ENCODE measurements at regions not wholly inside any gene's neighbourhood (a gene's known extent, or its start where the extent isn't known, plus 50 kb on each side); places are given as distances from the start of the nearest gene placed in this dataset.
"Not testable (repeated sequence)": the region's sequence is repeated elsewhere in the genome, so short reads cannot be mapped to it uniquely, and the experiment has no call there.

DNA sequence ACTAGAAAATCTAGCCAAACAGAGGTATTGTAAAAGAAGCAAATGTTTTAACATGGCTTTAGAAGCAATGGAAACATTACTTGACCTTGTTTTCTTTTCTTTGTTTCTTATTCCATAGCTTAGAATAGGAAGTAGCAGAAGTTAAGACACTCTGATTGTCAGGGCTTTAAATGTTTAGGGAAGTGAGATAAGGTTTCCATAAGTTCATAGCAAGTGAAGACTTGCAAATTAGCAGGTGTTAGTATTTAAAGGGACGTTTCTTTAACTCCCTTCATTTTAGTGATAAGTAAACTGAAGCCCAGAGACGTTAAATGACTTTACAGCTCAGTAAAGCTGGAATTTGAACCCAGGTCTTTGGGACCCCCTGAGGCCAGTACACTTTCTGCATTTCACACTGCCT lies 338.7 kb upstream of the NOTCH2NLA start:
- H3K36me3 Mint-ChIP-seq; H3K27ac Mint-ChIP-seq; ATAC-seq; H3K9me3 Mint-ChIP-seq; DNase-seq (ENCODE audit: low spot score in 2 of 2): not testable (repeated sequence)

DNA sequence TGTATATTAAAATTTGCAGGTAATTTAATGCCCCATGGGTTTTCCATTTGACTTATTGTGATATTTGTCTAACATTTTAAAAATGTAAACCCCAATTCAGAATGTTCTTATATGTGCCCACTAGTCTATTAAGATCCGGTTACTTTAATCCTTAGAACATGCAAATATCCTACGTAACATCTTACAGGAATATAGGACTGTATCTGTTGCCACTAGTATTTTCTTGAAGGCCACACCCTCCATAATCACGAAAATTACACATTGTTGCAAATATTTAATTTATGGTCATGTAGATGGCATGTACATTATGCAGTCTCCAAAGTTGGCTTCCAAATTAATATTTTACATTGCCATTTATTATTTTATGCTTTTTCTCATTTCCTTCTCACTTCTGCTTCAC lies 329.2 kb upstream of the NOTCH2NLA start:
- not testable (repeated sequence) for ATAC-seq; H3K9me3 Mint-ChIP-seq; DNase-seq (ENCODE audit: low spot score in 2 of 2); H3K27ac Mint-ChIP-seq; H3K36me3 Mint-ChIP-seq

DNA sequence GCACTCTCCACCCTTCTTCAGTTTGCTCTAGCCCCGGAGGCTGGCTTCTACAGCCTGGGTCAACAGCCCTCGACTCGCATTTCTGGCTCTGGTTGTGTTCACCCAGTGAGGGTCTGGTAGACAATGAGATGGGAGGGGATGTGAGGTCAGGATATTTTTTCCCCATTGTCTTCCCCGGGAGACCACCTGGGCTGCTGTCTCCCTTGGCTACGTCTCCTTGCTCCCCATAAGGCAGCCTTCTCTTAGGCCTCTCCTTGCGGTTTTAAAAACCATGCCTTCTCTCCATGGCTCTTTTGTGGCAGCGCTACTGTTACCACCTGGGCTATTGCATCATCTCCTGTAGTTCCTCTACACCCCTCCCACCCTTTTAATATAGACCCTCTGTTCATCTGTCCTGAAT lies 327.6 kb upstream of the NOTCH2NLA start:
- not testable (repeated sequence) for ATAC-seq; H3K36me3 Mint-ChIP-seq; DNase-seq (ENCODE audit: low spot score in 2 of 2); H3K9me3 Mint-ChIP-seq; H3K27ac Mint-ChIP-seq

DNA sequence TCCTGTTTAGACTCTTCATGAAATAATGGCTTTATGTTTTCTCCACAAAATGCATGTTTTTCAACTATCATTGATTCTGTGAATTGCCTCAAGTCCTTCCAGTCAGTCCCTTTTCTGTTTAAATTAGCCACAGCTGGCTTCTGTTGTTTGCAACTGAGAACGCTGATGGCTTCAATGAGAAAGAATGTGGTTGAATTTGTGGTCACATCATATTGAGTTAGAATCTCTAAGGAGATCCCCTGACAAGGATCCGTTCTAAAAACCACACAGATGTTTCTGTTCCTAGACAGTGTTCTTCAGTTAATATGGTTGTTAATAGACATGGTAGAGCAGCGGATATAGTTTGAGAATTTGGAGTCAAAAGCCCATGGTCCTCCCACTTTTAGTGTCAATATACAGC lies 323.6 kb upstream of the NOTCH2NLA start:
- not testable (repeated sequence) for DNase-seq (ENCODE audit: low spot score in 2 of 2); H3K9me3 Mint-ChIP-seq; H3K27ac Mint-ChIP-seq; H3K36me3 Mint-ChIP-seq
- peak in 1 of 2 donors; percentile 47 for ATAC-seq

DNA sequence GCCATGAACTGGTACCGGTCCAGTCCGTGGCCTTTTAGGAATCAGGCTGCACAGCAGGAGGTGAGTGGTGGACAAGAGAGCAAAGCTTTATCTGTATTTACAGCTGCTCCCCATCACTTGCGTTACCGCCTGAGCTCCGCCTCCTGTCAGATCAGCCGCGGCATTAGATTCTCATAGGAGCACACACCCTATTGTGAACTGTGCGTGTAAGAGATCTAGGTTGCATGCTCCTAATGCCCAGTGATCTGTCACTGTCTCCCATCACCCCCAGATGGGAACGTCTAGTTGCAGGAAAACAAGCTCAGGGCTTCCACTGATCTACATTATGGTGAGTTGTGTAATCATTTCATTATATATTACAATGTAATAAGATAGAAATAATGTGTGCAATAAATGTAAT lies 319.9 kb upstream of the NOTCH2NLA start:
- H3K9me3 Mint-ChIP-seq; H3K36me3 Mint-ChIP-seq; ATAC-seq; H3K27ac Mint-ChIP-seq; DNase-seq (ENCODE audit: low spot score in 2 of 2): not testable (repeated sequence)

DNA sequence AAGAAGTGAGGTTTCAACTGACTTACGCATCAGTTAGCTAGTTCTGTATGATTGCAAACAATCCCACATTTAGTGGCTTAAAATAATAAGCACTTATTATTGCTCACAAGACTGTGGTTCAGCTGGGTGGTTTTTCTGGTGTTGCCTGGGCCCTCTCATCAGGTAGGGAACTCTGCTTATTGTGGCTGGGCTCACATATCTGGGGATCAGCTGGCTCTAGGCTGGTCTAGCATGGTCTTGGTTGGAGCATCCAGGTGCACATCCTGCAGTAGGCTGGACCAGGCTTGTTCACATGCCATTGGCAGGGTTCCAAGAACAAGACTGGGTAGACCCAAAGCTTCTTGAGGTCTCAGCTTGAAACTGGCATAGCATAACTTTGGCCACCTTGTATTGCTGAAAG lies 317.4 kb upstream of the NOTCH2NLA start:
- not testable (repeated sequence) for H3K9me3 Mint-ChIP-seq; DNase-seq (ENCODE audit: low spot score in 2 of 2); H3K27ac Mint-ChIP-seq; ATAC-seq; H3K36me3 Mint-ChIP-seq

DNA sequence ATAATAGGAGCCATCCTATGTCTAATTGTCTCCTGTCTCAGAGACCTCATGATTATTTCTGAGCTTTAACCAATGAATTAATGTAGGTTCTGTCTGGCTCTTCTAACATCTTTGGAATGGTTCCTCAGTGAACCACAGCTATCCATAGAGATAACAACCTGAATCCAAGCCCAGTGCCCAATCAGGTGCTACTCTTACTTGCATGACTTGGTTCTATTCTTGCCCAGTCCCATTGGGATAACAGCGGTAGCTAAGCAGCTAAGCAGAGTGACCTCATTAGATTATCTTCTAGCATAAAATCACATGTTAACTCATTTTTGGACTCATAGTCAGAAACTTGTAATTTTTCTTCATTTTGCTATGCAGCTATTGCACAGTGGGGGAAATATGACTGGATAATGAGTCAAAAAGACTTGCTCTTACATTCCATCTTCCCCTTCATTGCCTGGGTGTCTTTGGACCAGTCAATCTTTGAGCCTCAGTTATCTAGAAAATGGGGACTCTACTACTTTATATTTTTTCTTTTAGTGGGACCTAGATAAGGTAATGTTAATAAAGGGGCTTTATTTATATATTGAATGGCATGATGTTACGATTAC lies 309.1 kb upstream of the NOTCH2NLA start:
- H3K27ac Mint-ChIP-seq; H3K9me3 Mint-ChIP-seq; H3K36me3 Mint-ChIP-seq; DNase-seq (ENCODE audit: low spot score in 2 of 2): not testable (repeated sequence)
- ATAC-seq: peak; percentile 58 to 75

DNA sequence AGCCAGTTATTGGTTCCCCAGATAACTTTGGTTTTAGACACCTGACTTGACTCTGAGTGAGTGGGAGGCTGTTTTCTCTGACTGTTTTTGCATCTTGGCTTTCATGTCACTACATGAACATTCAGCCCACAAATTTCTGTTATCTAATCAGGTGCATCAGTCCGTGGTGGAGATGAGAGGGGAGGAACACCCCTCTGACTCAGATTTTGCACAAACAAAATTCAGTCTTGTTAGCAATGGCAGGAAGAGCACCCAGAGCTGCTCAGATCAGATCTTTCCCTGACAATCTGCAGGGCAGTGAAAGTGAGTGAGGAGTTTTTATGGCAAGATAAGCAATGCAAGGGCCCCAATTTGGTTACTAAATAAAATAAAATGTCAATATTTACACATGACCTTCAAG lies 307.2 kb upstream of the NOTCH2NLA start:
- DNase-seq (ENCODE audit: low spot score in 2 of 2); H3K36me3 Mint-ChIP-seq; H3K27ac Mint-ChIP-seq; H3K9me3 Mint-ChIP-seq: not testable (repeated sequence)
- ATAC-seq: peak; percentile 34 to 84

DNA sequence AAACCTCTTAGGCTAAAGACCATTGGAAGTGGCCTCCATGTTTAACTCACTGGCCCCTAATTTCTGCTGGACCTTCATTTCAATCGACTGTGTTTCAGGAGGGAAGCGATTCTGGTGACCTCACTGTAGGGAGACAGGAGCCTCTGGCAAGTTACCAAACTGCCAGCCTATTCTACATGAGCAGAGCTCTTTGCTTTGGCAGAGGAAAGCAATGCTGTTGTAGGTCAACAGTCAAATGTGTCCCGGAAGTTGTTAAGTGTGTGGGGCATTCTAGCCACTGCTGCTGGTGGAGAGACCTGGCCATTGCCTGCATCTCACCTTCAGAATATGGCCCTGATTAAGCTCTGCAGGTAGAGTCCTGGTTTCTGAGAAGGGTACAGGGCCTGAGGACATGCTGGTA lies 306.8 kb upstream of the NOTCH2NLA start:
- H3K36me3 Mint-ChIP-seq; H3K9me3 Mint-ChIP-seq; ATAC-seq; DNase-seq (ENCODE audit: low spot score in 2 of 2); H3K27ac Mint-ChIP-seq: not testable (repeated sequence)

DNA sequence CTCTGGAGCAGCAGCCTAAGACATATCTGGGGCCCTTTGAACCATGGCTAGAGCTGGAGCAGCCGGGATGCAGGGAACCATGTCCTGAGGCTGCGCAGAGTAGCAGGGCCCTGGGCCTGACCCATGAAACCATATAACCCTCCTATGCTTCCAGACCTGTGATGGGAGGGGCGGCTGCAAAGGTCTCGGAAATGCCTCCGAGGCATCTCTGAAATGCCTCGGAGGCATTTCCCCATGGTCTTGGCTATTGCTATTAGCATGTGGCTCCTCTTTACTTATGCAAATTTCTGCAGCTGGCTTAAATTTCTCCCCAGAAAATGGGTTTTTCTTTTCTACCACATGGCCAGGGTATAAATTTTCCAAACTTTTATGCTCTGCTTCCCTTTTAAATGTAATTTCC lies 302.1 kb upstream of the NOTCH2NLA start:
- not testable (repeated sequence) for H3K9me3 Mint-ChIP-seq; ATAC-seq; H3K36me3 Mint-ChIP-seq; DNase-seq (ENCODE audit: low spot score in 2 of 2); H3K27ac Mint-ChIP-seq

DNA sequence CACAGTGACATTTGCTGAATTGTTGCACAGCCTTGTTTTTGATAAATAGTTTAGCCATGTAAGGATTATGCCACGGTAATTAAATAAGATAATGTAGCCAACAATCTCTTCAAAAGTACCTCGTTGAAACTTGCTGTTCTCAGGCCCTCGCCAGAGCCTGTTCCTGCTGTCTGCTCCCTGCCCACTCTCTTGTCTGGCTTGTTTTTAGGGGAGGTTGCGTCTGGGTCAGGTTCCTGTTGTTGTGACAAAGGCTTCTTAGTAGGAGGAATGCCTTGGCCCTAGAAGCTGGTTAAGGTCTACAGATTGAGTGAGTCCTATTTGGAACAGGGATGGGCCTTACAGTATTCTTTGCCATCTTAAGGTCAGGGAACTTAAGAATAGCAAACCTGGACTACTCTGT lies 294.0 kb upstream of the NOTCH2NLA start:
- not testable (repeated sequence) for H3K36me3 Mint-ChIP-seq; DNase-seq (ENCODE audit: low spot score in 2 of 2); H3K27ac Mint-ChIP-seq; ATAC-seq; H3K9me3 Mint-ChIP-seq

DNA sequence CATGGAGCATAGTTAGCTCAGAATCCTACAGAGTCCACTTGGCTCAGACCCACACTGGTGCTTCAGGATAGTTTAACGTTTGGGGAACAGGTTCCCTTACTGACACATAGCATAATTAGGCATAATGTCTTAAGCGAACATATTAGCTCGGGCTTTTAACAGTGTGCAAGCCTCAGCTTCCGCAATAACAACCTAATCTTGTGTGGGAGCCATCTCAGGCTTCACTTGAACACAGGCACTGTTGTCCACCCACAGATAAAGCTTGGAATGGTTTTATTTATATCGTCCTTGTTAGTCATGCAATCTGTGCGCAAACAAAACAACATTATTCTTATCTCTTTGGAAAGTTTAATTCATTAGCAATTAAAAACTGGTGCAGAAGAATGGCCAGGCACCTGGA lies 293.5 kb upstream of the NOTCH2NLA start:
- not testable (repeated sequence) for H3K9me3 Mint-ChIP-seq; H3K36me3 Mint-ChIP-seq; DNase-seq (ENCODE audit: low spot score in 2 of 2); ATAC-seq; H3K27ac Mint-ChIP-seq

DNA sequence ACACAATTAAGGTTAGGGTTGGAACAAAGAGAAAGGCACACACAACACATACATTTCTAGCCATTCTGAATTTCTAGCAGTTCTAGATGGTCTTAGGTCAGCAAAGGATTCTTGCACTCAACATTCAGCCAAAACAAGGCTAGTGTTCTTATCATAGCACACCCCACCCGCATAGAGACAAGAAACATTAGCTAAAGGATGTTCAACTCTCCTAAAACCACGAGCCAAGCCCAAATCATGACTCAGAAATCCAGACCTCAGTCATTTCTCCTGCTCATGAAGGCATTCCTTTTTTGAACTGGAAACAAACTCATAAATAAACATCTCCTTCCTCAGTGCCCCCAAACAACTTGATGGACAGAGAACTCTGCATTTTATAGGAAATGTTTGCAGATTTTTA lies 293.0 kb upstream of the NOTCH2NLA start:
- H3K36me3 Mint-ChIP-seq; DNase-seq (ENCODE audit: low spot score in 2 of 2); H3K27ac Mint-ChIP-seq; ATAC-seq; H3K9me3 Mint-ChIP-seq: not testable (repeated sequence)

DNA sequence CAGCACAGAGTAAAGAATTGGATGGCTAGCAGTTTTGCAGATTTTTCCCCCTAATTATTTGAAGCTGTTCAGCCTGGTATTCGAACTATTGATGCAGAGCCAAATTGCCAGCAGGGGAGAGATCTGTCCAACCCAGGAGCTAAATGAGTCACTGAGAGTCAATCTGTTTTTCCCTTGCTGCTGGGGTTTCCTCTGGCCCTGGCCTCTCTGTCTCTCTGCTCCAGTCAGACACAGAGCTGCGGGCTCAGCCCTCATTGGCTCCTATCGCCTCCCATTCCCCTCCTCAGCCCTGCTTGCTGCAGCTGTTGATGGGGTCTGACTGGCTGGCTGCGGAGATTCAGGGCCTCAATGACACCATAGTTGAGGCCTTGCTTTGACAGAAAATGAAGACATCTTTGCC lies 284.9 kb upstream of the NOTCH2NLA start:
- not testable (repeated sequence) for ATAC-seq; H3K36me3 Mint-ChIP-seq; DNase-seq (ENCODE audit: low spot score in 2 of 2); H3K9me3 Mint-ChIP-seq; H3K27ac Mint-ChIP-seq

DNA sequence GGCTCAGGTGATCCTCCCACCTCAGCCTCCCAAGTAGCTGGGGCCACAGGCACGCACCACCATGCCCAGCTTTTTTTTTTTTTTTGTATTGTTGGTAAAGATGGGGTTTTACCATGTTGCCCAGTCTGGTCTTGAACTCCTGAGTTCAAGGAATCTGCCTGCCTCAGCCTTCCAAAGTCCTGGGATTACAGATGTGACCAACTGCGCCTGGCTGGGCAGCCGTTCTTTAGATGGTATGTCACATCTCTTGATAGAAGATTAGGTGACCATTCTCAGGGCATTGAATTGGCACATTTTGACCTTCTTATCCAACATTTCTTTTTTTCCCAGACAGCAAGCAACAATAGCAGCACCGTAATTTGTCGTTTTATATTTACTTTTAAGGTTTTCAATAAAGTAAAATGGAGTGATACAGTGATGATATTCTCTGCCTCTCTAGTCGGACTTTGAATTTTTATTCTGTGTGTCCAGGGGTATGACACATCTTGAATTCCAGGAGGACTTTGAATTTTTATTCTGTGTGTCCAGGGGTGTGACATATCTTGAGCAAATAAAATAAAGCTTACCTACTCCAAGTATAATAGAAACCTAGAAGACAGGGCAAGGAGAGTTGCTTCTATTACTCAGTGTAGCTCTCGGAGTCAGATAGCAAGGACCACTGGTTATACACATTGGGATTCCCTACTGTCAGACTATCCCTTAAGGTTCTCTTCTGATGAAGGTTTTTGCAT lies 282.4 kb upstream of the NOTCH2NLA start:
- DNase-seq (ENCODE audit: low spot score in 2 of 2); H3K27ac Mint-ChIP-seq; ATAC-seq; H3K9me3 Mint-ChIP-seq; H3K36me3 Mint-ChIP-seq: not testable (repeated sequence)

DNA sequence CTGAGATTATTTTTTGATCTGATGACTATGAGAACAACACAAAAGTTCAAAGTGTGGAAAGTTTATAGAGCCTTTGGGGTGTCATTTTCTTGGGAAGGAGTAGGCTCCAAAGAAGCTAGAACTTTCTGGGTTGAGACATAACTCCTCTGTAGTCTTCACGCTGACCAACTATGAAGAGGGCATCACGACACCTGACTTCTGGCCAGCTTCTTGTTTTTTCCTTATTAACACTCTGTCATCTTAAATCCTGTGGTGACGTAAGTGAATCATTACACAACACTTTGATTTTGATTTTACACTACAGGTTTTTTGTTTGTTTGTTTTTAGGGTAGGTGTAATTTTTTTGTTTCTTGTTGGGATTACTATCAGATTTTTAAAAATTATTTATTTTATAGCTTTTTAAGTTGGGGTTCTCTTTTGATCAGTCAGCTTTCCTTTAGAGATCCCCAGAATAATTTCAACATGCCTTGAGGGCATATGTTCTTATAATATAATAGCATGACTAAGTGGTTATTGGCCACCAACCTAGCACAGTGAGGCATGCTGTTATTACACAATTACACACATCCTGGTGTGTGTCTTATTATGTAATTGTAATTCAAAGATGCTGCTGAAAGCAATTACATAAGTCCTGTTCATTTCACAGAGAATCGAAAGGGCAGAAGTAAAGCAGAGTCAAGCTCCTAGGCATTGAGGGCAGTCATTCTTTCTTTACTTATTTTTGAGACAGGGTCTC lies 281.6 kb upstream of the NOTCH2NLA start:
- DNase-seq (ENCODE audit: low spot score in 2 of 2); ATAC-seq; H3K36me3 Mint-ChIP-seq; H3K27ac Mint-ChIP-seq; H3K9me3 Mint-ChIP-seq: not testable (repeated sequence)

DNA sequence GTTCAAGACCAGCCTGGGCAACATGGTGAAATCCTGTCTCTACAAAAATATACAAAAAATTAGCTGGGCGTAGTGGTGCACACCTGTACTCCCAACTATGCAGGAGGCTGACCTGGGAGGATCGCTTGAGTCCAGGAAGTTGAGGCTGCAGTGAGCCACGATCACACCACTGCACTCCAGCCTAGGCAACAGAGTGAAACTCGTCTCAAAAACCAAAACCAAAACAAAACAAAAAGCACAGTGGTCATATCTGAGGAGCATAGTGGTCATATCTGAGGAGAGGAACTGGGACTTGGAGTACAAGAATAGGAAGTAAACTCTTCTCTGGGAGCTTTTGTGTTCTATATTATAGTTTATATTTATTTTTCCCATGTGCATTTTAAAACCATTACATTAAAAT lies 275.3 kb upstream of the NOTCH2NLA start:
- H3K27ac Mint-ChIP-seq; DNase-seq (ENCODE audit: low spot score in 2 of 2); H3K9me3 Mint-ChIP-seq; ATAC-seq; H3K36me3 Mint-ChIP-seq: not testable (repeated sequence)
